ENCODE measurements at regions not wholly inside any gene's neighbourhood (a gene's known extent, or its start where the extent isn't known, plus 50 kb on each side); places are given as distances from the start of the nearest gene placed in this dataset.

DNA sequence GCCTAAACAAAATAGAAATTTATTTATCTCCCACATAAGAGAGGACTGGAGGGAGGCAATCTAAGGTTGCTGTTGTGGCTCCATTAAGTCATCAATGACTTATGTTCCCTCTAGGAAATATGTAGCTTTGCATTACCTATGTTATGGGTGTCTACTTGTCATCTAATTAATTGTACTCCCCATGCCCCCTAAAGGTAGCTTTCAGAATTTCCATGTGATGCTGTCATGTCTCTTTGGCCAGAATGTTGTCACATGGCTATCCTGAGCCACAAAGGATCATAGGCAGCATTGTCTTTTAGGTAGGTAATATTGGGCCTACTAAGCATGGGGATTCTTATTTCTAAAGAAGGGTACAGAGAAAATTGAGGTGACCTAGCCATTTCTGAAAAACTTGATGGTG lies 935.6 kb upstream of the FANCL start:
- TF ChIP-seq, protein P1, sequence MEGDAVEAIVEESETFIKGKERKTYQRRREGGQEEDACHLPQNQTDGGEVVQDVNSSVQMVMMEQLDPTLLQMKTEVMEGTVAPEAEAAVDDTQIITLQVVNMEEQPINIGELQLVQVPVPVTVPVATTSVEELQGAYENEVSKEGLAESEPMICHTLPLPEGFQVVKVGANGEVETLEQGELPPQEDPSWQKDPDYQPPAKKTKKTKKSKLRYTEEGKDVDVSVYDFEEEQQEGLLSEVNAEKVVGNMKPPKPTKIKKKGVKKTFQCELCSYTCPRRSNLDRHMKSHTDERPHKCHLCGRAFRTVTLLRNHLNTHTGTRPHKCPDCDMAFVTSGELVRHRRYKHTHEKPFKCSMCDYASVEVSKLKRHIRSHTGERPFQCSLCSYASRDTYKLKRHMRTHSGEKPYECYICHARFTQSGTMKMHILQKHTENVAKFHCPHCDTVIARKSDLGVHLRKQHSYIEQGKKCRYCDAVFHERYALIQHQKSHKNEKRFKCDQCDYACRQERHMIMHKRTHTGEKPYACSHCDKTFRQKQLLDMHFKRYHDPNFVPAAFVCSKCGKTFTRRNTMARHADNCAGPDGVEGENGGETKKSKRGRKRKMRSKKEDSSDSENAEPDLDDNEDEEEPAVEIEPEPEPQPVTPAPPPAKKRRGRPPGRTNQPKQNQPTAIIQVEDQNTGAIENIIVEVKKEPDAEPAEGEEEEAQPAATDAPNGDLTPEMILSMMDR (IDR thresholded peaks at IDR 0.05; ENCODE audit: control extremely low read depth in 1 of 3, insufficient read depth in 1 of 3, low read depth in 1 of 3, low read length in 3 of 3) = no peak
- TF ChIP-seq HDAC2 (IDR thresholded peaks at IDR 0.05; ENCODE audit: borderline replicate concordance in 1 of 2, low read depth in 2 of 2, low read length in 2 of 2) (no peak), KDM5A (IDR thresholded peaks at IDR 0.05; ENCODE audit: low read length) (no peak), POLR2AphosphoS5 (IDR thresholded peaks at IDR 0.05; ENCODE audit: low read depth, low read length) (no peak), EZH2 (IDR thresholded peaks at IDR 0.05; ENCODE audit: low read depth, low read length, severe bottlenecking) (no peak), POLR2A (IDR thresholded peaks at IDR 0.05; ENCODE audit: control extremely low read depth in 1 of 2, low read depth in 2 of 2, low read length in 2 of 2) (no peak), CHD2 (IDR thresholded peaks at IDR 0.05; ENCODE audit: low read length) (no peak), EGR1 (IDR thresholded peaks at IDR 0.05; ENCODE audit: borderline replicate concordance, low read depth, low read length) (no peak), KDM1A (IDR thresholded peaks at IDR 0.05; ENCODE audit: borderline replicate concordance, low read length) (no peak)
- TF ChIP-seq, protein P2, sequence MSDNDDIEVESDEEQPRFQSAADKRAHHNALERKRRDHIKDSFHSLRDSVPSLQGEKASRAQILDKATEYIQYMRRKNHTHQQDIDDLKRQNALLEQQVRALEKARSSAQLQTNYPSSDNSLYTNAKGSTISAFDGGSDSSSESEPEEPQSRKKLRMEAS (IDR thresholded peaks at IDR 0.05) = no peak
